ENCODE measurements at regions not wholly inside any gene's neighbourhood (a gene's known extent, or its start where the extent isn't known, plus 50 kb on each side); places are given as distances from the start of the nearest gene placed in this dataset.

- H3K4me3 Mint-ChIP-seq = no peak overlapping the region
- Histone ChIP-seq H3K9me3 (ENCODE audit: control insufficient read depth in 1 of 2, low read length in 2 of 2) (no peaks in the 10 kb centered on the region), H3K27me3 (ENCODE audit: insufficient read depth, low read length) (no peaks in the 10 kb centered on the region), H3K4me3 (ENCODE audit: low read length in 2 of 2) (no peak overlapping the region), H3K4me1 (ENCODE audit: insufficient read depth, low read length) (no peaks in the 10 kb centered on the region), H3K27ac (ENCODE audit: low read depth, low read length) (no peak overlapping the region), H3K36me3 (ENCODE audit: insufficient read depth, low read length) (no peaks in the 10 kb centered on the region)
- no peaks in the 10 kb centered on the region for H3K36me3 Mint-ChIP-seq
- H3K27me3 Mint-ChIP-seq = peaks cover 4 to 12% of the 10 kb centered on the region in 2 donors
- no peaks in the 10 kb centered on the region for H3K9me3 Mint-ChIP-seq
- no peak for DNase-seq
- ChIA-PET CTCF (ENCODE audit: partially characterized antibody) (no interaction called here), POLR2A (ENCODE audit: partially characterized antibody) (no interaction called here)
- no peaks in the 10 kb centered on the region for H3K4me1 Mint-ChIP-seq
- no peak overlapping the region for H3K27ac Mint-ChIP-seq
- intact Hi-C loops (cut with micrococcal nuclease) = no loop called here
Measured at GRCh38 chr17:73941919-73942530, 261.5 kb upstream of the RPL38 start.

- ChIA-PET CTCF (ENCODE audit: partially characterized antibody) (no interaction called here), POLR2A (ENCODE audit: partially characterized antibody) (no interaction called here)
- no peak overlapping the region for H3K4me3 ChIP-seq (ENCODE audit: low read length in 2 of 2)
Measured at GRCh38 chr17:73942703-73943415, 260.6 kb upstream of the RPL38 start.

GRCh38 chr17:73943416-73944110, 259.9 kb upstream of the RPL38 start:
- Histone ChIP-seq H3K9me3 (ENCODE audit: control insufficient read depth in 1 of 2, low read length in 2 of 2) (no peaks in the 10 kb centered on the region), H3K4me1 (ENCODE audit: insufficient read depth, low read length) (no peaks in the 10 kb centered on the region), H3K27me3 (ENCODE audit: insufficient read depth, low read length) (no peaks in the 10 kb centered on the region), H3K27ac (ENCODE audit: low read depth, low read length) (no peak overlapping the region), H3K36me3 (ENCODE audit: insufficient read depth, low read length) (no peaks in the 10 kb centered on the region), H3K4me3 (ENCODE audit: low read length in 2 of 2) (no peak overlapping the region)
- Mint-ChIP-seq H3K4me3 (no peak overlapping the region), H3K9me3 (peaks cover 0 to 4% (median 0%) of the 10 kb centered on the region in 8 donors), H3K27ac (no peak overlapping the region), H3K36me3 (no peaks in the 10 kb centered on the region), H3K27me3 (peaks cover 2 to 18% of the 10 kb centered on the region in 2 donors), H3K4me1 (no peaks in the 10 kb centered on the region)
- ChIA-PET CTCF (ENCODE audit: partially characterized antibody) (interaction anchor here (1.0 kb wide), 1 partner anchor 41 kb away, joined by 3 read pairs; no protein-coding TSS in a partner anchor), POLR2A (ENCODE audit: partially characterized antibody) (no interaction called here)
- intact Hi-C loops (cut with micrococcal nuclease) = no loop called here
- no peak for DNase-seq

More at GRCh38 chr17:73942703-73943415, 260.6 kb upstream of the RPL38 start:
- Mint-ChIP-seq H3K4me1 (no peaks in the 10 kb centered on the region), H3K36me3 (no peaks in the 10 kb centered on the region), H3K4me3 (no peak overlapping the region), H3K9me3 (peaks cover 0 to 4% (median 0%) of the 10 kb centered on the region in 8 donors), H3K27ac (no peak overlapping the region), H3K27me3 (peaks cover 3 to 17% of the 10 kb centered on the region in 2 donors)
- H3K27ac ChIP-seq (ENCODE audit: low read depth, low read length) = no peak overlapping the region
- H3K9me3 ChIP-seq (ENCODE audit: control insufficient read depth in 1 of 2, low read length in 2 of 2) = no peaks in the 10 kb centered on the region
- H3K27me3 ChIP-seq (ENCODE audit: insufficient read depth, low read length) = no peaks in the 10 kb centered on the region
- no peak for DNase-seq
- H3K36me3 ChIP-seq (ENCODE audit: insufficient read depth, low read length) = no peaks in the 10 kb centered on the region
- intact Hi-C loops (cut with micrococcal nuclease) = no loop called here
- no peaks in the 10 kb centered on the region for H3K4me1 ChIP-seq (ENCODE audit: insufficient read depth, low read length)

GRCh38 chr17:73944366-73944765, 259.1 kb upstream of the RPL38 start:
- Mint-ChIP-seq H3K27me3 (peaks cover 2 to 19% of the 10 kb centered on the region in 2 donors), H3K9me3 (peaks cover 0 to 7% (median 0%) of the 10 kb centered on the region in 8 donors), H3K4me1 (no peaks in the 10 kb centered on the region), H3K36me3 (no peaks in the 10 kb centered on the region), H3K27ac (no peak overlapping the region), H3K4me3 (no peak overlapping the region)
- Histone ChIP-seq H3K4me3 (ENCODE audit: low read length in 2 of 2) (no peak overlapping the region), H3K4me1 (ENCODE audit: insufficient read depth, low read length) (no peaks in the 10 kb centered on the region), H3K27ac (ENCODE audit: low read depth, low read length) (no peak overlapping the region), H3K9me3 (ENCODE audit: control insufficient read depth in 1 of 2, low read length in 2 of 2) (no peaks in the 10 kb centered on the region), H3K27me3 (ENCODE audit: insufficient read depth, low read length) (no peaks in the 10 kb centered on the region), H3K36me3 (ENCODE audit: insufficient read depth, low read length) (no peaks in the 10 kb centered on the region)
- POLR2A ChIA-PET (ENCODE audit: partially characterized antibody) = no interaction called here
- no peak for DNase-seq
- intact Hi-C loops (cut with micrococcal nuclease) = no loop called here
- CTCF ChIA-PET (ENCODE audit: partially characterized antibody) = interaction anchor here (1.0 kb wide), 1 partner anchor 42 kb away, joined by 3 read pairs; no protein-coding TSS in a partner anchor

- no peaks in the 10 kb centered on the region for H3K36me3 Mint-ChIP-seq
- H3K4me3 Mint-ChIP-seq = no peak overlapping the region
- intact Hi-C loops (cut with micrococcal nuclease) = no loop called here
- H3K27ac ChIP-seq (ENCODE audit: low read depth, low read length) = no peak overlapping the region
- H3K36me3 ChIP-seq (ENCODE audit: insufficient read depth, low read length) = no peaks in the 10 kb centered on the region
- no peak for DNase-seq
- CTCF ChIA-PET (ENCODE audit: partially characterized antibody) = no interaction called here
- no peaks in the 10 kb centered on the region for H3K9me3 ChIP-seq (ENCODE audit: control insufficient read depth in 1 of 2, low read length in 2 of 2)
- peaks cover 0 to 7% (median 0%) of the 10 kb centered on the region in 8 donors for H3K9me3 Mint-ChIP-seq
- peaks cover 0 to 6% (median 4%) of the 10 kb centered on the region in 4 donors for H3K4me1 Mint-ChIP-seq
- H3K27me3 ChIP-seq (ENCODE audit: insufficient read depth, low read length) = peaks cover 5% of the 10 kb centered on the region
- peaks cover 5% of the 10 kb centered on the region for H3K4me1 ChIP-seq (ENCODE audit: insufficient read depth, low read length)
- no peak overlapping the region for H3K27ac Mint-ChIP-seq
- POLR2A ChIA-PET (ENCODE audit: partially characterized antibody) = interaction anchor here (1.0 kb wide), 1 partner anchor 356 kb away, joined by 3 read pairs; no protein-coding TSS in a partner anchor
- H3K27me3 Mint-ChIP-seq = peaks cover 7 to 16% of the 10 kb centered on the region in 2 donors
- no peak overlapping the region for H3K4me3 ChIP-seq (ENCODE audit: low read length in 2 of 2)
Measured at GRCh38 chr17:73947281-73947965, 256.1 kb upstream of the RPL38 start.

GRCh38 chr17:73947966-73948355, 255.5 kb upstream of the RPL38 start:
- peaks cover 7 to 16% of the 10 kb centered on the region in 2 donors for H3K27me3 Mint-ChIP-seq
- ChIA-PET POLR2A (ENCODE audit: partially characterized antibody) (interaction anchor here (1.0 kb wide), 1 partner anchor 356 kb away, joined by 3 read pairs; no protein-coding TSS in a partner anchor), CTCF (ENCODE audit: partially characterized antibody) (no interaction called here)
- no peak overlapping the region for H3K27ac Mint-ChIP-seq
- Histone ChIP-seq H3K36me3 (ENCODE audit: insufficient read depth, low read length) (no peaks in the 10 kb centered on the region), H3K9me3 (ENCODE audit: control insufficient read depth in 1 of 2, low read length in 2 of 2) (no peaks in the 10 kb centered on the region), H3K27me3 (ENCODE audit: insufficient read depth, low read length) (peaks cover 5% of the 10 kb centered on the region), H3K27ac (ENCODE audit: low read depth, low read length) (no peak overlapping the region), H3K4me1 (ENCODE audit: insufficient read depth, low read length) (peaks cover 8% of the 10 kb centered on the region), H3K4me3 (ENCODE audit: low read length in 2 of 2) (no peak overlapping the region)
- H3K9me3 Mint-ChIP-seq = peaks cover 0 to 7% (median 0%) of the 10 kb centered on the region in 8 donors
- no peaks in the 10 kb centered on the region for H3K36me3 Mint-ChIP-seq
- no peak overlapping the region for H3K4me3 Mint-ChIP-seq
- intact Hi-C loops (cut with micrococcal nuclease) = no loop called here
- peaks cover 0 to 6% (median 4%) of the 10 kb centered on the region in 4 donors for H3K4me1 Mint-ChIP-seq
- DNase-seq = no peak
